ENCODE measurements at regions not wholly inside any gene's neighbourhood (a gene's known extent, or its start where the extent isn't known, plus 50 kb on each side); places are given as distances from the start of the nearest gene placed in this dataset.

- DNase-seq (ENCODE audit: low spot score), result no peak
Measured at GRCh38 chr20:62562831-62563230, 79.5 kb upstream of the SLCO4A1 start.

DNA sequence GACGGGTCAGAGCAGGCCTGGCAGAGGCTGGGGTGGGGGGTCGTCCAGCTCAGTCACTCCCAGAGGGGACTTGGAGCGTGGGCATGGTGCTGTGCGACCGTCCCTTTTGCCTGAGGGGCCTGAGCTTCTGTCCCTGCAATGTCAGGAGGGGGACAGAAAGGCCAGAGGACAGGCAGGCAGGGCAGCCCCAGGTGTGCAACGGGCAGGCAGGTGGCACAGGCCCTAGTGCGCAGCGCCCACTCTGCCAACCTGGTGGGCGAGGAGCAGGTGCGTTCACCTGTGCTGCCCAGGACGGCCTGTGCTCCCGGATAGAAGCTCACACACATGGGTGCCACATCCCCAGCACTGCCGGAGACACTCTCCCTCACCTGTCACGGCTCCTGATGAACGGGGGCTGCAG is 78.7 kb upstream of the SLCO4A1 start:
- DNase-seq (ENCODE audit: low spot score), result no peak

DNA sequence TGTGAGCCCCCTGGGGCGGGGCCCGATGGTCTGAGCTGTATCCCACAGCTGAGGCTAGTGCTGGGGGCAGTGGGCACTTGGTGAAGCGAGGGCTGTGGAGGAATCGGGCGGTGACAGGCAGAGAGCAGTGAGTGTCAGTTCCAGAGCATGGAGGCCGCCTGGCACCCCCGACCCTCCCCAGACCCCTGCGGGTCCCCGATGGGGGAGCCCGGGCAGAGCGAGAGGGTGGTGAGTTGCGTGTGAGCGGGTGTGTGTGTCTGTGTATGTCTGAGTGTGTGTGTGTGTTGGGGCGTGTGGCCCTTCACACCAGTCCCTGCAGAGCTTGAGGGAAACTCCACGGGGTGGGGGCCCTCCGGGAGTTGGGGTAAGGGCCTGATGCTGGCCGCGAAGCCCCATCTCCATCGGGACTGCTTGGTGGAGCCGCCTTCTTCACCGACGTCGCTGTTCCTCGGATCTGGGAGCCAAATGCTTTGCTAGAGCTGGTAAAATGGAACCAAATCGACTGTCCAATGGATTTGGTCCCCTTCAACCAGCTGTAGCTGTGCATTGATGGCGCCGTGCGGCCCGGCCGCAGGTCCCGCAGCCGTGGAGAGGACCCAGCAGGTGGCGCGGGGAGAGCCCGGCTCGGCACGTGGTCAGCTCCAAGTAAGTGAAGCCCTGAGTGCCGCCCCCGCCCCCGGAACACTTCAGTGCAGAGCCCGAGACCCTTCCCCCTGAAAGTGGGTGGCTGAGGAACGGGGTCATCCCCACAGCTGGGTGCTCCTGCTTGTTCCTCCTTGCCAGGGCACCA is 77.7 kb upstream of the SLCO4A1 start:
- no peak for DNase-seq (ENCODE audit: low spot score)

DNA sequence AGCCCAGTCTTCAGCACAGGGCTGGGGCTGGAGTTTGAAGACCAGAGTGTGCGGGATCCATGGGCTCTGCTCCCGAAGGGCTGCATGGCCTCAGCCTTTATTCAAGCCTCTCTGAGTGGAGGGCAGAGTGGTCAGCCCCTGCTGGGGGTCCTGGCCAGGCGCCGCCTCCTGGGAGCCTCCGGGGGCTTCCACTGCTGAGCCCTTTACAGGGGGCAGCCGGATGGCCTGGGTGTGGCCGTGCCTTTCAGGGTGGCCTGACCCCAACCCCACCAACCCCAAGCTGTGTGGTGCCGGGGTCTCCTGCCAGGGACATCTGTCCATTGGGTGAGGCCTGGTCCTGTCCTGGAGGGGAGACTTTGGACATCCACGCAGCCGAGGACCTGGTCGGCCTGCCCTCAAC is 76.0 kb upstream of the SLCO4A1 start:
- DNase-seq (ENCODE audit: low spot score), result no peak

- no peak for DNase-seq (ENCODE audit: low spot score)
Measured at GRCh38 chr20:62566771-62567170, 75.5 kb upstream of the SLCO4A1 start.

- no peak for DNase-seq (ENCODE audit: low spot score)
Measured at GRCh38 chr20:62567246-62568044, 74.9 kb upstream of the SLCO4A1 start.

DNA sequence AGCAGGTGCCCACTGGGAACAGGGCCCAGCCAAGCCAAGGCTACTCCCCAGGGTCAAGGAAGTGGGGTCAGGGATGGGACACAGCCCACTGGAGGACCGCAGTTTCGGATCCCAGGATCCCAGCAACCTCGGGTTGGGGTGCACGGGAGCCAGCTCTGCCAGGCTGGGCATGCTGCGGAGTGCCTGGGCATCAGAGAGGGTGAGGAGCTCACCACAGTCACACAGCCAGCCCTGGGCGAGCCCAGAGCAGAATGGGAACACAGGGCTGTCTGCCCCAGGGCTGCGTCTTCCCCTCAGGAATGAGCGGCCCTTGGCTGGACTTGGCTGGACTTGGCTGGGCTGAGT is 74.3 kb upstream of the SLCO4A1 start:
- no peak for DNase-seq (ENCODE audit: low spot score)

GRCh38 chr20:62569615-62570014 is 72.7 kb upstream of the SLCO4A1 start:
- no peak for DNase-seq (ENCODE audit: low spot score)

- no peak for DNase-seq (ENCODE audit: low spot score)
Measured at GRCh38 chr20:62570403-62570802, 71.9 kb upstream of the SLCO4A1 start.

DNA sequence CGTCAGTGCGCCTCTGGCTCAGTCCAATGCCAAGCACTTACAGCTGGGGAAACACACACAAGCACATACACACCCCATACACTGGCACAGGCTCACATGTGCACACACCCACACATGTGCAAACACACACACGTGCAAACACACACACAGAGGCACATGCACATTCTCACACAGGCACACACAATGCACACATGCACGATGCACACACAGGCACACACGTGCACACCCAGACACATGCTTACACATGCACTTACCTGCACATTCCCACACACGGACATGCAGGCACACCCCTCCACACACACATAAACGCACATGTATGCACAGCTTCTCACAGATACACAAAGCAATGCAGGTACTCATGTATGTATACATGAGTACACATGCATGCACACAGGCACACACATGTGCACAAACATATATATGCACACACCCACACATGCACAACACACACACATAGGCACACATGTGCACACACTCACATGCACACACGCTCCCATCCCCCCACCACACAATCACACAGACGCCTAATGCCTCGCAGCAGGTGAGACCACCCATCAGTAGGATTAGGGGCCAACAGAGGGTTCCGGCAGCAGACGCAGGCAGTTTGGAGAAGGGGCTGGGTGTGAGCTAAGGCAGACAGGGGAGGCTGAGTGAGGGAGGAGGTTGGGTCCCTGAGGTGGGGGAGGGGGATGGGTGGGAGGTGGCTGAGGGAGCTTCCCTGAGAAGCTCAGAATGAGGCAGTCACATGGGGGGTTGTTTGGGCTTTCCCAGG is 71.2 kb upstream of the SLCO4A1 start:
- no peak for DNase-seq (ENCODE audit: low spot score)

DNA sequence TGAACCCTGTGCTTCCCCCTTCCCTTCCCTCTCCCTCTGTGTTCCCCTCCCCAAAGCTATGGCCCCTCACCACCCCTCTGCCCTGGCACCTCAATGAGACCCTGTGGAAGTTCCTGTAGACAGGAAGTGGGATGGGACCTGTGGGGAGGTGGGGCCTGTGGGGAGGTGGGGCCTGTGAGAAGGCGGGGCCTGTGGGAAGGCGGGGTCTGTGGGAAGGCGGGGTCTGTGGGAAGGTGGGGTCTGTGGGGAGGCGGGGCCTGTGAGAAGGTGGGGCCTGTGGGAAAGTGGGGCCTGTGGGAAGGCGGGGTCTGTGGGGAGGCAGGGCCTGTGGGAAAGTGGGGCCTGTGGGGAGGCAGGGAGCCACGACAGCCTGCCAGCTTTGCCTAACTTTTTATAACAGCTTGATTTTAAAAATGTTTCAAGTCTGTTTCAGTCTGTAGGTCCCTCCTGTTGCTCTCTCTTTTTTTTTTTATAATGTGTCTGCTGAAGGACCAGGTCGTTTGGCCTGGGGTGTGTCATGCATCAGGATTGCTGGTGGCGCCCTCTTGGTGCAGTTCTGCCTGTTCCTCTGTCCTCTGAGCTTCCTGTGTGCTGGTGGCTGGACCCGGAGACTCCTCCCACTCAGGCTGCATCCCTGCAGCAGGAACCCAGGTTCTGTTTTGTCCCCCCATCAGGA is 70.5 kb upstream of the SLCO4A1 start:
- no peak for DNase-seq (ENCODE audit: low spot score)

DNA sequence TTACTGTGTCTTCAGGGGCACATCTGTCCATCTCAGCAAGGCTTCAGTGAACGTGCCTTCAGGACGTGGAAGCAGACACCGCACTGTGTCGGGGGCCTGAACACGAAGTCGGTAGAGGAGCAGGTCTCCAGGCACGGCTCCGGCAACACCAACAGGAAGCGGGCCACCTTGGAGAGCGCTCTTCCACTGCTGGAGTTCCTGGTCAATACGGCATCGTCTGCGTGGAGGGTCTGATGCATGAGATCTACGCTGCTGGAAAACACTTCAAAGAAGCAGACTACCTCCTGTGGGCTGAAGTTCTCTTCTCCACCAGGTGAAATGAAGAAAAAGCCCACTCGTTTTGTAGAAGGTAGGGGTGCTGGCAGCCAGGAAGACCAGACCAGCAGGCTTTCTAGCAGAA is 69.3 kb upstream of the SLCO4A1 start:
- DNase-seq (ENCODE audit: low spot score), result no peak

GRCh38 chr20:62573817-62574216 is 68.5 kb upstream of the SLCO4A1 start:
- no peak for DNase-seq (ENCODE audit: low spot score)

GRCh38 chr20:62574230-62574993 is 67.9 kb upstream of the SLCO4A1 start:
- no peak for DNase-seq (ENCODE audit: low spot score)

GRCh38 chr20:62575976-62576722 is 66.2 kb upstream of the SLCO4A1 start:
- no peak for DNase-seq (ENCODE audit: low spot score)

DNA sequence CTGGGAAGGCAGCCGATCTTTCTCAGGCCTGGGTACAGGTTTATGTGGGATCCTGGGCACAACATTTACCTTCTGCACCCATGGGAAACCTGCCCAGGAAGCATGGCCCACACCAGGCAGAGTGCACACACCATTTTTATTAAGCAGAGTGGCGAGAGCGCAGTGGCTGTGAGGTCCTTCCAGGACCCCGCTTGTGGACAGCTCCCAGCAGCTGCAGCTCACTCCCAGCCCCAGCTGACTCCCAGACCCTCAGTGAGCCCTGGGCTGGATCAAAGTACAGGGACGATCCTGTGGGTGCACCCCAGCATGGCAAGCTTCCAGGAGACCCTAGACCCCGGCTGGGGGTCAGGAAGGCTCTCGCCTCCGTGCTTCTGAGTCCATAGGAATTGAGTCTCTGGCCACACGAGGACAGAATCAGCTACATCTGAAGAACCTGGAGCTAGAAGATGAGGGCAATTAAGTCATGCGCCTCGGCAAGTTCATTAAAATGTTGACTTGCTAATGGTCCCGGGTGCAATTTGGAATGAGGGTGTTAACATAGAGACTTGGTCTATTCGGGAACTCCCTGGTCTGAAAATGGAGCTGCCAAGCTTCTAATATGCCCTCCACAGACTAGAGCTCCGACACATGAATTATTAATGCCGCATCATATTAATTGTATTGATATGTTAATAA is 65.4 kb upstream of the SLCO4A1 start:
- no peak for DNase-seq (ENCODE audit: low spot score)

- no peak for DNase-seq (ENCODE audit: low spot score)
Measured at GRCh38 chr20:62577490-62577836, 64.8 kb upstream of the SLCO4A1 start.

DNA sequence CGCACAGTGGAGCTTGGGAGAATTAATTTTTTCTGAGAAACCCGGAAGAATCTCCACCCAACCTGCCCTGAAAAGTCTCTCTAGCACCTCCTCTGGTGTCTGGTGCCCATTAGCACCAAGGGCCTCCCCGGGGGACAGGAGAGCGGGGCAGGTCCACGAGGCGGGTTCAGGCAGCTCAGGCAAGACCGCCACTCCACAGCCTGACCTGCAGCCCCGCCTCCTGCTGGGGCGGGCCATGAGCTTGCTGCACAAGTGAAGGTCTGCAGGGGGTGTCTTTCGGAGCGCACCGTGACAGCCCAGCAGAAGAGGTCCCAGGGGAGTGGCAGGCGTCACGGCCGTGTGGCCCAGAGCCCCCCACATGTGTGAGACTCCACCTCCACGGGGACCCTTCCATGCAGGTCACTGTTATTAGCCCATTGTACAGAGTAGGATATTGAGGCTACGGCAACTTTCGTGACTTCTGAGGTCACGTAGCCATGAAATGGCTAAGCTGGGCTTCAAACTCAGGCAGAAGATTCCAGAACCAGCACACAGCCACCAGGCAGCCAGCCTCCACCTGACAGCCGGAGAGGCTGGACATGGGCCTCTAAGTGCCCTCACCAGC is 63.9 kb upstream of the SLCO4A1 start:
- DNase-seq (ENCODE audit: low spot score), result no peak

DNA sequence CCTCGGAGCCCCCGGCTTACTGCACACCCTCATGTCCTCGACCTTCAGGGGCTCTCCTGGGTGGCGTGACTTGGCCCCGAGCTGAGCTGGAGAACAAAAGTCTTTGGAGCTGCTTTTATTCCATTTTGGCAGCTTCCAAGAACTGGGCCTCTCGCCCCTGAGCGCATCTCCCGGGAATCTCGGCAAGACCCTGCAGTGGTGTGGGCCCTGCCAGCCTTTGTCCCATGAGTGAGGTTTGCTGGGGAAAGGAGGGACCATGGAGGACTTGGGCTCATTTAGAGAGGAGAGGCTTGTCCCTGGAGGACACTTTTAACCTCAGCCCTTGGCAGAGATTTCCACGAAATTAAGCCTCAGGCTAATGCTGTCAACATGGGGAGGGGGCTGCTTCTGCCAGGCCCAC is 62.3 kb upstream of the SLCO4A1 start:
- DNase-seq (ENCODE audit: low spot score), result no peak

DNA sequence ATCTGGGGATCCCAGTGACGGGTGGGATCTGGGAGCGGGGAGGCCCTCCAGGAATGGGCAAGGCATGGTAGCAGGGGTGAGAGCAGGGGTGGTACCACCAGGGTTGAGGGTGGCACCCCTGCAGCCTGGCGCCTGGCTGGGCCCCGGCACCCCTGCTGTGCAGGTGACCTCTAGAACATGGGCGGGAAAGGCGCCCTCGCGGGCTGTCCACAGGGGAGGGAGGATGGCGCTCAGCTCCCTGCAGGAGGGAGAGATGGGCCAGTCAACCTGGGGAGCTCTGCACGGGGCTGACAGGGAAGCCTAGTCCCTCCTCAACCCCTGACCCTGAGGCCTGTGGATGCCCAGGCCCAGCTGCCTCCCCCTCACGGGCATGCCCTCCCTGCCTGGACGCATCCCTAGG is 61.6 kb upstream of the SLCO4A1 start:
- DNase-seq (ENCODE audit: low spot score), result no peak
